Neural progenitor cell (in vitro differentiated cells): ENCODE measurements at regions not wholly inside any gene's neighbourhood (a gene's known extent, or its start where the extent isn't known, plus 50 kb on each side); places are given as distances from the start of the nearest gene placed in this dataset.
"Not testable (repeated sequence)": the region's sequence is repeated elsewhere in the genome, so short reads cannot be mapped to it uniquely, and the experiment has no call there.

Source experiments
- EZH2 ChIP-seq: fragments of 200-600 bp; sonication (generic); IDR thresholded peaks from 2 replicates; pipeline ENCODE4 v1.6.1; 2017; ENCODE audit warnings: antibody characterized with exemption, mild to moderate bottlenecking, moderate library complexity
- TF ChIP-seq, protein P1 (sequence below): fragments of 200-600 bp; sonication (generic); IDR thresholded peaks from 2 replicates; pipeline ENCODE4 v1.5.1; 2017; ENCODE audit warnings: antibody characterized with exemption, mild to moderate bottlenecking

DNA sequence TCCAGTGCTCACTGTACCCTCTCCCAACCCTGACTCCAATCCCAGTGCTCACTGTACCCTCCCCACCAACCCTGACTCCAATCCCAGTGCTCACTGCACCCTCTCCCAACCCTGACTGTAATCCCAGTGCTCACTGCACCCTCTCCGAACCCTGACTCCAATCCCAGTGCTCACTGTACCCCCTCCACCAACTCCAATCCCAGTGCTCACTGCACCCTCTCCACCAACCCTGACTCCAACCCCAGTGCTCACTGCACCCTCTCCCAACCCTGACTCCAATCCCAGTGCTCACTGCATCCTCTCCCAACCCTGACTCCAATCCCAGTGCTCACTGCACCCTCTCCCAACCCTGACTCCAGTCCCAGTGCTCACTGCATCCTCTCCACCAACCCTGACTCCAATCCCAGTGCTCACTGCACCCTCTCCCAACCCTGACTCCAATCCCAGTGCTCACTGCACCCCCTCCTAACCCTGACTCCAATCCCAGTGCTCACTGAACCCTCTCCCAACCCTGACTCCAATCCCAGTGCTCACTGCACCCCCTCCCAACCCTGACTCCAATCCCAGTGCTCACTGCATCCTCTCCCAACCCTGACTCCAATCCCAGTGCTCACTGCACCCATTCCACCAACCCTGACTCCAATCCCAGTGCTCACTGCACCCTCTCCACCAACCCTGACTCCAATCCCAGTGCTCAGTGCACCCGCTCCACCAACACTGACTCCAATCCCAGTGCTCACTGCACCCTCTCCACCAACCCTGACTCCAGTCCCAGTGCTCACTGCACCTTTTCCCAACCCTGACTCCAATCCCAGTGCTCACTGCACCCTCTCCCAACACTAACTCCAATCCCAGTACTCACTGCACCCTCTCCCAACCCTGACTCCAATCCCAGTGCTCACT is 136.3 kb upstream of the ZNF618 start:
- TF ChIP-seq, protein P1, sequence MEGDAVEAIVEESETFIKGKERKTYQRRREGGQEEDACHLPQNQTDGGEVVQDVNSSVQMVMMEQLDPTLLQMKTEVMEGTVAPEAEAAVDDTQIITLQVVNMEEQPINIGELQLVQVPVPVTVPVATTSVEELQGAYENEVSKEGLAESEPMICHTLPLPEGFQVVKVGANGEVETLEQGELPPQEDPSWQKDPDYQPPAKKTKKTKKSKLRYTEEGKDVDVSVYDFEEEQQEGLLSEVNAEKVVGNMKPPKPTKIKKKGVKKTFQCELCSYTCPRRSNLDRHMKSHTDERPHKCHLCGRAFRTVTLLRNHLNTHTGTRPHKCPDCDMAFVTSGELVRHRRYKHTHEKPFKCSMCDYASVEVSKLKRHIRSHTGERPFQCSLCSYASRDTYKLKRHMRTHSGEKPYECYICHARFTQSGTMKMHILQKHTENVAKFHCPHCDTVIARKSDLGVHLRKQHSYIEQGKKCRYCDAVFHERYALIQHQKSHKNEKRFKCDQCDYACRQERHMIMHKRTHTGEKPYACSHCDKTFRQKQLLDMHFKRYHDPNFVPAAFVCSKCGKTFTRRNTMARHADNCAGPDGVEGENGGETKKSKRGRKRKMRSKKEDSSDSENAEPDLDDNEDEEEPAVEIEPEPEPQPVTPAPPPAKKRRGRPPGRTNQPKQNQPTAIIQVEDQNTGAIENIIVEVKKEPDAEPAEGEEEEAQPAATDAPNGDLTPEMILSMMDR: not testable (repeated sequence)
- not testable (repeated sequence) for TF ChIP-seq EZH2
